DND-41 (cell line): ENCODE measurements at regions not wholly inside any gene's neighbourhood (a gene's known extent, or its start where the extent isn't known, plus 50 kb on each side); places are given as distances from the start of the nearest gene placed in this dataset.

Experiments used
- EZH2 ChIP-seq: IDR thresholded peaks from 3 replicates; pipeline ENCODE4 v1.6.1; 2012; ENCODE audit warnings: borderline replicate concordance, low read depth, mild to moderate bottlenecking, moderate library complexity, low read length, inconsistent platforms; ENCODE audit not compliant: severe bottlenecking
- TF ChIP-seq, protein P1 (sequence below): IDR thresholded peaks from 2 replicates; pipeline ENCODE4 v1.5.1; 2012; ENCODE audit warnings: borderline replicate concordance, low read length, moderate library complexity, mild to moderate bottlenecking; ENCODE audit not compliant: poor library complexity, severe bottlenecking; ENCODE audit errors: extremely low read depth

- TF ChIP-seq, protein P1, sequence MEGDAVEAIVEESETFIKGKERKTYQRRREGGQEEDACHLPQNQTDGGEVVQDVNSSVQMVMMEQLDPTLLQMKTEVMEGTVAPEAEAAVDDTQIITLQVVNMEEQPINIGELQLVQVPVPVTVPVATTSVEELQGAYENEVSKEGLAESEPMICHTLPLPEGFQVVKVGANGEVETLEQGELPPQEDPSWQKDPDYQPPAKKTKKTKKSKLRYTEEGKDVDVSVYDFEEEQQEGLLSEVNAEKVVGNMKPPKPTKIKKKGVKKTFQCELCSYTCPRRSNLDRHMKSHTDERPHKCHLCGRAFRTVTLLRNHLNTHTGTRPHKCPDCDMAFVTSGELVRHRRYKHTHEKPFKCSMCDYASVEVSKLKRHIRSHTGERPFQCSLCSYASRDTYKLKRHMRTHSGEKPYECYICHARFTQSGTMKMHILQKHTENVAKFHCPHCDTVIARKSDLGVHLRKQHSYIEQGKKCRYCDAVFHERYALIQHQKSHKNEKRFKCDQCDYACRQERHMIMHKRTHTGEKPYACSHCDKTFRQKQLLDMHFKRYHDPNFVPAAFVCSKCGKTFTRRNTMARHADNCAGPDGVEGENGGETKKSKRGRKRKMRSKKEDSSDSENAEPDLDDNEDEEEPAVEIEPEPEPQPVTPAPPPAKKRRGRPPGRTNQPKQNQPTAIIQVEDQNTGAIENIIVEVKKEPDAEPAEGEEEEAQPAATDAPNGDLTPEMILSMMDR, result no peak
- TF ChIP-seq EZH2, result no peak
These were observed 248.3 kb upstream of the PCDH7 start for GRCh38 chr4:30471861-30472260.
